ENCODE measurements at regions not wholly inside any gene's neighbourhood (a gene's known extent, or its start where the extent isn't known, plus 50 kb on each side); places are given as distances from the start of the nearest gene placed in this dataset.

DNA sequence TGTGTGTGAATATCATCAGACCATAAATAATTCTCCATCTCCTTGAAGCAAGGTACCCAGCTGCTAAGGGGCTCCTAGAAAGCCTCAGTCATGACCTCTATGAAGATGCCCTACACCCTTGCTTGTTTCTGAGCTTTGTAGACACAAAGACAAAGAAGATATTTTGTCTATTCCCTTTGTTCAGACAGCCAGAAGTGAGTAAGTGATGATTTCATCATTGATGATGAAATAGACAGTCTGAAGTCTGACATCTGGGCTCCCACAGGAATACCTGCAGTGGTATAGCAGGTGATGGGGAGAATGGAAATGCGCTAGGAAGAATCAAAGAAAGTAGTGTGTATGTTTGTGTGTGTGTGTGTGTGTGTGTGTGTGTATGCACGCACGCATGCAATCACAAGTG lies 82.2 kb upstream of the DPT start:
- TF ChIP-seq, protein P1, sequence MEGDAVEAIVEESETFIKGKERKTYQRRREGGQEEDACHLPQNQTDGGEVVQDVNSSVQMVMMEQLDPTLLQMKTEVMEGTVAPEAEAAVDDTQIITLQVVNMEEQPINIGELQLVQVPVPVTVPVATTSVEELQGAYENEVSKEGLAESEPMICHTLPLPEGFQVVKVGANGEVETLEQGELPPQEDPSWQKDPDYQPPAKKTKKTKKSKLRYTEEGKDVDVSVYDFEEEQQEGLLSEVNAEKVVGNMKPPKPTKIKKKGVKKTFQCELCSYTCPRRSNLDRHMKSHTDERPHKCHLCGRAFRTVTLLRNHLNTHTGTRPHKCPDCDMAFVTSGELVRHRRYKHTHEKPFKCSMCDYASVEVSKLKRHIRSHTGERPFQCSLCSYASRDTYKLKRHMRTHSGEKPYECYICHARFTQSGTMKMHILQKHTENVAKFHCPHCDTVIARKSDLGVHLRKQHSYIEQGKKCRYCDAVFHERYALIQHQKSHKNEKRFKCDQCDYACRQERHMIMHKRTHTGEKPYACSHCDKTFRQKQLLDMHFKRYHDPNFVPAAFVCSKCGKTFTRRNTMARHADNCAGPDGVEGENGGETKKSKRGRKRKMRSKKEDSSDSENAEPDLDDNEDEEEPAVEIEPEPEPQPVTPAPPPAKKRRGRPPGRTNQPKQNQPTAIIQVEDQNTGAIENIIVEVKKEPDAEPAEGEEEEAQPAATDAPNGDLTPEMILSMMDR (IDR thresholded peaks at IDR 0.05), result no peak
- TF ChIP-seq POLR2A (IDR thresholded peaks at IDR 0.05), result no peak

Data from transverse colon (tissue), 3 donors.